Type B pancreatic cell (in vitro differentiated cells): ENCODE measurements at regions not wholly inside any gene's neighbourhood (a gene's known extent, or its start where the extent isn't known, plus 50 kb on each side); places are given as distances from the start of the nearest gene placed in this dataset.
A peak's percentile ranks its signal among the peaks of the same experiment; 100 is the strongest.

Experiments used
- DNase-seq: peaks from one replicate; pipeline ENCODE4 v3.0.0; 2021; ENCODE audit warnings: mixed read lengths; ENCODE audit not compliant: unreplicated experiment; ENCODE audit errors: extremely low spot score
- H3K27ac Mint-ChIP-seq: 2 replicates; pipeline ENCODE4 v1.8.0; 2021; ENCODE audit warnings: mild to moderate bottlenecking, mixed read lengths
- H3K27me3 Mint-ChIP-seq: 2 replicates; pipeline ENCODE4 v1.8.0; 2021; ENCODE audit warnings: mixed read lengths
- H3K36me3 Mint-ChIP-seq: 2 replicates; pipeline ENCODE4 v1.8.0; 2021; ENCODE audit warnings: mixed read lengths
- H3K4me1 Mint-ChIP-seq: one replicate; pipeline ENCODE4 v1.8.0; 2021; ENCODE audit warnings: mixed read lengths; ENCODE audit not compliant: unreplicated experiment
- H3K4me3 Mint-ChIP-seq: 2 replicates; pipeline ENCODE4 v1.8.0; 2021; ENCODE audit warnings: mild to moderate bottlenecking, mixed read lengths
- H3K9me3 Mint-ChIP-seq: 2 replicates; pipeline ENCODE4 v1.8.0; 2021; ENCODE audit warnings: mixed read lengths
- CTCF ChIP-seq: fragments of 200-600 bp; sonication (generic); conservative IDR thresholded peaks from 2 replicates; pipeline ENCODE4 v1.5.0; 2021; ENCODE audit warnings: antibody characterized with exemption, mild to moderate bottlenecking

DNA sequence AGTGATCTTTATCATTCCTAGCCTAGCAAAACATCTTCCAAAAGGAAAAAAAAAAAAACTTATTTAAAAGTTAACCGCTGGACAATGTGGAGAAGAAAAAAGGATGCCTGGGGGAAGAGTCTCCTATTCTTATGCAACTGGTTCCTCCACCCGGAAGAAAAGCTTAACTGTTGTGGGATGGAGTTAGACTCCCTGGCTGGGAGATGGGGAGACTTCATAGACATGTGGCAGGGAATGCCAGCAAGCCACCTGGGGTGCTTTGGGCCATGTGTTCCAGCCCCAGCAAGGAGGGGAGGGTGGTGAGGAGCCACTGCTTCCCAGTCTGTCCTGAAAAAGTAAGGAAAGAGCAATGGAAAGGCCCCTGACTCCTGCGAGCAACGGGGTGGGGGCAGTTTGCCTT is 119.4 kb upstream of the SPIN4 start:
- TF ChIP-seq CTCF, result no peak
- H3K27me3 Mint-ChIP-seq, result no peaks in the 10 kb centered on the region
- peaks cover 8% of the 10 kb centered on the region for H3K9me3 Mint-ChIP-seq
- H3K4me3 Mint-ChIP-seq, result no peak overlapping the region
- DNase-seq, result no peak
- peaks cover 5% of the 10 kb centered on the region for H3K36me3 Mint-ChIP-seq
- no peak overlapping the region for H3K27ac Mint-ChIP-seq
- no peaks in the 10 kb centered on the region for H3K4me1 Mint-ChIP-seq

DNA sequence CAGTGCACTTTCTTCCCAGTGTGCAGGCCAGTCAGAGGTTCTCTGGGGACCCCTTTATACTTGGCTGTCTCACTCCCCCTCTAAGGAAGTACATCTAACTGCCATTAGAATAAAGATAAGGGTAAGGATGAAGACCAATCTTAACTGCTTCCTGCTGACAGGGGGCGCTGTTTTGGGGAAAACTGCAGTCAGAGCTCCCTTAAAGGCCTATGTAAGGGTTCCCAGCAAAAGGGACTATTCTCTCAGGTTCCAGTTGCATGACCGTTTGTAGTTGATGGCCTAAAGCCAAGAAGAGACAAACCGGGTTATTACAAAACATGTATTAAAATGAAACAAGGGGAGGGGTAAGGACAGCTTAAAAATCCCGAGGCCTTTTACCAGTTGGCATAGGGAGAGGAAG is 115.6 kb upstream of the SPIN4 start:
- no peaks in the 10 kb centered on the region for H3K27me3 Mint-ChIP-seq
- H3K4me3 Mint-ChIP-seq, result no peak overlapping the region
- H3K36me3 Mint-ChIP-seq, result peaks cover 5% of the 10 kb centered on the region
- peaks cover 4% of the 10 kb centered on the region for H3K9me3 Mint-ChIP-seq
- DNase-seq, result no peak
- no peaks in the 10 kb centered on the region for H3K4me1 Mint-ChIP-seq
- no peak overlapping the region for H3K27ac Mint-ChIP-seq
- TF ChIP-seq CTCF, result peak; percentile 30

DNA sequence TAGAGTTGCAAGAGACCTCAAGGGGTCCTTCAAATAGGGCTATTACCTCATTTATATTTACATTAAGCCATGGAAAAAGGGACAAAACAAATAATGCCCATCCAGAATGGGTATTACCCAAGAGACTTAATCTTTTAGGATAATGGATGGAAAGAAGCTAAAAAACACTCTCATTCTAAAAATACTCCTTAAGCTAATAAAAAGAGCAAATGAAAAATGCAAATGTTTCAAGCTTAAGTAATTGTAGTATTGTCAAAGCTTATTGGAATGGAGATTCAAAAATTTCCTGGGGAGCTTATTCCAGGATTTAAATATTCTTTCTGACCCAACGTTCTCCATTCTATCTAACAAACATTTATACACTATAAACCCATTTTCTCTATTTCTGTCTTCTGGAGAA is 107.8 kb upstream of the SPIN4 start:
- Mint-ChIP-seq H3K4me3 (no peak overlapping the region), H3K4me1 (no peaks in the 10 kb centered on the region), H3K36me3 (peaks cover under 1% of the 10 kb centered on the region), H3K27me3 (no peaks in the 10 kb centered on the region), H3K9me3 (peaks cover 10% of the 10 kb centered on the region), H3K27ac (no peak overlapping the region)
- no peak for TF ChIP-seq CTCF
- no peak for DNase-seq

DNA sequence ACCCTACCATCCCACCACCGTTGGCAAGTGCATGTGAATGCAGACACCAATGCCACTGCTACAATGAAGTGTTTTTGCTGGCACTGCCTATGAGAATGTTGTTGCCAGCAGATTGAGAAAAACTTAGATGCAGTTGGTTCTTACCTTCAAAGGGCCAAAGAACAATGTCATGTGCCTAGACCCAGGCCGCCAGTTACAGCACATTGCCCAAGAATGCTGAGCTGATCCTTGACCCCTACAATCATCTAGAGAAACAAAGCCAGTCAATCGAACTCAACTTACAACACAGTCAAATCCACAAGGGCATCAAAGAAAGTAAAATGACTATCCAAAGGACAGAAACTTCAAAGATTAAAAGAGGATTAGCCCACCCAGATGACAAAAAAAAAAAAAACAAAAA is 102.4 kb upstream of the SPIN4 start:
- Mint-ChIP-seq H3K9me3 (peaks cover 24% of the 10 kb centered on the region), H3K4me3 (no peak overlapping the region), H3K27ac (no peak overlapping the region), H3K36me3 (peaks cover 14% of the 10 kb centered on the region), H3K4me1 (no peaks in the 10 kb centered on the region), H3K27me3 (no peaks in the 10 kb centered on the region)
- TF ChIP-seq CTCF, result no peak
- no peak for DNase-seq

- no peaks in the 10 kb centered on the region for H3K27me3 Mint-ChIP-seq
- H3K36me3 Mint-ChIP-seq, result no peaks in the 10 kb centered on the region
- TF ChIP-seq CTCF, result no peak
- no peaks in the 10 kb centered on the region for H3K4me1 Mint-ChIP-seq
- no peak for DNase-seq
- no peak overlapping the region for H3K27ac Mint-ChIP-seq
- H3K9me3 Mint-ChIP-seq, result peaks cover 5% of the 10 kb centered on the region
- H3K4me3 Mint-ChIP-seq, result no peak overlapping the region
Measured at GRCh38 chrX:63441717-63442116, 90.6 kb upstream of the SPIN4 start.

GRCh38 chrX:63439580-63439979 is 88.4 kb upstream of the SPIN4 start:
- peaks cover 9% of the 10 kb centered on the region for H3K9me3 Mint-ChIP-seq
- TF ChIP-seq CTCF, result no peak

More at GRCh38 chrX:63439580-63439979, 88.4 kb upstream of the SPIN4 start:
- Mint-ChIP-seq H3K27ac (no peak overlapping the region), H3K36me3 (no peaks in the 10 kb centered on the region), H3K4me1 (no peaks in the 10 kb centered on the region), H3K4me3 (no peak overlapping the region), H3K27me3 (no peaks in the 10 kb centered on the region)
- no peak for DNase-seq
